Astrocyte of the cerebellum (primary cell): ENCODE measurements at regions not wholly inside any gene's neighbourhood (a gene's known extent, or its start where the extent isn't known, plus 50 kb on each side); places are given as distances from the start of the nearest gene placed in this dataset.

ENCODE experiments used
- DNase-seq: peaks from one replicate; pipeline ENCODE4 v3.0.0-alpha.2; 2011; ENCODE audit warnings: low read depth
- H3K4me3 ChIP-seq: 2 replicates; pipeline ENCODE4 v1.5.1; 2011; ENCODE audit warnings: mild to moderate bottlenecking, low read depth, low read length, moderate library complexity
- CTCF ChIP-seq: IDR thresholded peaks from 2 replicates; pipeline ENCODE4 v1.5.1; 2012; ENCODE audit warnings: low read length, low read depth, moderate library complexity, mild to moderate bottlenecking; ENCODE audit errors: missing control alignments
- in situ Hi-C: cut with HindIII; loops from 2 replicates; pipeline ENCODE4 v1.10.0; 2017; ENCODE audit warnings: low sequenced_read_pairs

- in situ Hi-C loops, result no loop called here
- TF ChIP-seq CTCF, result no peak
Measured at GRCh38 chr18:53745224-53745967, 479.1 kb downstream of the MBD2 start.

GRCh38 chr18:53739700-53740099 is 484.8 kb downstream of the MBD2 start:
- DNase-seq, result no peak
- in situ Hi-C loops, result no loop called here
- no peak for TF ChIP-seq CTCF
- H3K4me3 ChIP-seq, result no peak overlapping the region

More at GRCh38 chr18:53745224-53745967, 479.1 kb downstream of the MBD2 start:
- DNase-seq, result no peak
- no peak overlapping the region for H3K4me3 ChIP-seq

- no peak for DNase-seq
- in situ Hi-C loops, result no loop called here
- H3K4me3 ChIP-seq, result no peak overlapping the region
- no peak for TF ChIP-seq CTCF
Measured at GRCh38 chr18:53735526-53735925, 488.9 kb downstream of the MBD2 start.

- no peak for DNase-seq
Measured at GRCh38 chr18:53715243-53715853, 509.1 kb downstream of the MBD2 start.

GRCh38 chr18:53710080-53710479 is 514.4 kb downstream of the MBD2 start:
- H3K4me3 ChIP-seq, result no peak overlapping the region
- TF ChIP-seq CTCF, result no peak
- DNase-seq, result no peak
- in situ Hi-C loops, result no loop called here

More at GRCh38 chr18:53715243-53715853, 509.1 kb downstream of the MBD2 start:
- TF ChIP-seq CTCF, result no peak
- no peak overlapping the region for H3K4me3 ChIP-seq
- in situ Hi-C loops, result no loop called here

GRCh38 chr18:53702480-53702879 is 522.0 kb downstream of the MBD2 start:
- no peak for TF ChIP-seq CTCF
- in situ Hi-C loops, result no loop called here
- DNase-seq, result no peak
- no peak overlapping the region for H3K4me3 ChIP-seq
